ENCODE measurements at regions not wholly inside any gene's neighbourhood (a gene's known extent, or its start where the extent isn't known, plus 50 kb on each side); places are given as distances from the start of the nearest gene placed in this dataset.
"Not testable (repeated sequence)": the region's sequence is repeated elsewhere in the genome, so short reads cannot be mapped to it uniquely, and the experiment has no call there.

- ChIA-PET CTCF (no interaction called here), POLR2A (no interaction called here)
- no peak overlapping the region for H3K4me3 ChIP-seq (ENCODE audit: low read depth, low read length)
- TF ChIP-seq CTCF (IDR thresholded peaks at IDR 0.05; ENCODE audit: insufficient read depth, low read length, missing control alignments): no peak
- DNase-seq (ENCODE audit: low read depth, low spot score): no peak
Measured at GRCh38 chr17:52420555-52421078, 262.1 kb upstream of the CA10 start.

- H3K4me3 ChIP-seq (ENCODE audit: low read depth, low read length): no peak overlapping the region
- TF ChIP-seq CTCF (IDR thresholded peaks at IDR 0.05; ENCODE audit: insufficient read depth, low read length, missing control alignments): no peak
- DNase-seq (ENCODE audit: low read depth, low spot score): no peak
- CTCF ChIA-PET: no interaction called here
- POLR2A ChIA-PET: no interaction called here
Measured at GRCh38 chr17:52419229-52419641, 260.7 kb upstream of the CA10 start.

GRCh38 chr17:52410781-52411180 is 252.3 kb upstream of the CA10 start:
- ChIA-PET POLR2A (no interaction called here), CTCF (no interaction called here)
- H3K4me3 ChIP-seq (ENCODE audit: low read depth, low read length): no peak overlapping the region
- no peak for DNase-seq (ENCODE audit: low read depth, low spot score)
- no peak for TF ChIP-seq CTCF (IDR thresholded peaks at IDR 0.05; ENCODE audit: insufficient read depth, low read length, missing control alignments)

- H3K4me3 ChIP-seq (ENCODE audit: low read depth, low read length); DNase-seq (ENCODE audit: low read depth, low spot score); POLR2A ChIA-PET; CTCF ChIA-PET: not testable (repeated sequence)
Measured at GRCh38 chr17:52409222-52409621, 250.7 kb upstream of the CA10 start.

- CTCF ChIA-PET: no interaction called here
- no peak for TF ChIP-seq CTCF (IDR thresholded peaks at IDR 0.05; ENCODE audit: insufficient read depth, low read length, missing control alignments)
- DNase-seq (ENCODE audit: low read depth, low spot score): no peak
- POLR2A ChIA-PET: no interaction called here
- no peak overlapping the region for H3K4me3 ChIP-seq (ENCODE audit: low read depth, low read length)
Measured at GRCh38 chr17:52395308-52395707, 236.8 kb upstream of the CA10 start.

GRCh38 chr17:52390422-52390821 is 231.9 kb upstream of the CA10 start:
- no peak for TF ChIP-seq CTCF (IDR thresholded peaks at IDR 0.05; ENCODE audit: insufficient read depth, low read length, missing control alignments)
- ChIA-PET POLR2A (no interaction called here), CTCF (no interaction called here)
- no peak overlapping the region for H3K4me3 ChIP-seq (ENCODE audit: low read depth, low read length)
- no peak for DNase-seq (ENCODE audit: low read depth, low spot score)

- POLR2A ChIA-PET: no interaction called here
- CTCF ChIA-PET: no interaction called here
Measured at GRCh38 chr17:52389632-52390031, 231.1 kb upstream of the CA10 start.

More at GRCh38 chr17:52389632-52390031, 231.1 kb upstream of the CA10 start:
- TF ChIP-seq CTCF (IDR thresholded peaks at IDR 0.05; ENCODE audit: insufficient read depth, low read length, missing control alignments): no peak
- no peak for DNase-seq (ENCODE audit: low read depth, low spot score)
- no peak overlapping the region for H3K4me3 ChIP-seq (ENCODE audit: low read depth, low read length)

All from AG04449 (cell line).